Neutrophil (primary cell): ENCODE measurements at regions not wholly inside any gene's neighbourhood (a gene's known extent, or its start where the extent isn't known, plus 50 kb on each side); places are given as distances from the start of the nearest gene placed in this dataset.

Source experiments
- H3K27ac ChIP-seq: fragments of 200-600 bp; sonication (generic); 2 replicates; pipeline ENCODE4 v1.5.1; 2016; ENCODE audit warnings: mild to moderate bottlenecking, moderate library complexity
- H3K27me3 ChIP-seq: fragments of 200-600 bp; sonication (generic); 2 replicates; pipeline ENCODE4 v1.6.0; 2016; ENCODE audit warnings: mild to moderate bottlenecking
- H3K36me3 ChIP-seq: fragments of 200-600 bp; sonication (generic); 2 replicates; pipeline ENCODE4 v1.5.1; 2017
- H3K4me1 ChIP-seq, 2 experiments: fragments of 200-600 bp in 1 of 2; sonication (generic) in 1 of 2; 1 replicate in 1 of 2; 2 replicates in 1 of 2; pipeline versions ENCODE4 v1.5.1 to v1.6.1; 2013 to 2016; ENCODE audit warnings: low read depth in 1 of 2, low read length in 1 of 2, mild to moderate bottlenecking in 1 of 2, moderate library complexity in 1 of 2; ENCODE audit not compliant: control insufficient read depth in 1 of 2, insufficient read depth in 1 of 2
- H3K4me3 ChIP-seq, 2 experiments: fragments of 200-600 bp in 1 of 2; sonication (generic) in 1 of 2; 1 replicate in 1 of 2; 2 replicates in 1 of 2; pipeline ENCODE4 v1.5.1; 2013 to 2016; ENCODE audit warnings: low read depth in 1 of 2, low read length in 1 of 2, mild to moderate bottlenecking in 1 of 2, moderate library complexity in 1 of 2
- H3K9me3 ChIP-seq: fragments of 200-600 bp; sonication (generic); 2 replicates; pipeline ENCODE4 v1.5.1; 2016
- TF ChIP-seq, protein P1 (sequence below): fragments of 200-600 bp; sonication (generic); IDR thresholded peaks from 2 replicates; pipeline ENCODE4 v1.5.1; 2016; ENCODE audit warnings: antibody characterized with exemption

DNA sequence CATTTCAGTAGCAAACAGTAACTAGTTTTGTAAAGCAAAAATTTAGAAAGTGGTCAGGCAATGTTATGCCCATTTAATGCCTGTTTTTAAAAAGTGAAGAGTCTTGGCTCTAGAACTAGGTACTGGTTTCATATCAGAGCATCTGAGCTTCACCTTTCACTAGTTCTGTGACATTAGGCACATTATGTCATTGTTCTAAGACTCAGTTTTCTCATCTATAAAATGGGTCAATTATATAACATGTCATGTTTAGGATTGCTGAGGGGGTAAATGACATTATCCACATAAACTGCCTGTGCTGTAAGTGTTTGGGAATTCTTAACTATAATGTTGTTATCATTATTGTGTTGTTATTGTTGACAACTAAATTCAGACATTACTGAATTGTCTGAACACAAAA, 235.6 kb upstream of the ZC3H12C start:
- Histone ChIP-seq H3K27me3 (no peaks in the 10 kb centered on the region), H3K4me3 (no peak overlapping the region)

DNA sequence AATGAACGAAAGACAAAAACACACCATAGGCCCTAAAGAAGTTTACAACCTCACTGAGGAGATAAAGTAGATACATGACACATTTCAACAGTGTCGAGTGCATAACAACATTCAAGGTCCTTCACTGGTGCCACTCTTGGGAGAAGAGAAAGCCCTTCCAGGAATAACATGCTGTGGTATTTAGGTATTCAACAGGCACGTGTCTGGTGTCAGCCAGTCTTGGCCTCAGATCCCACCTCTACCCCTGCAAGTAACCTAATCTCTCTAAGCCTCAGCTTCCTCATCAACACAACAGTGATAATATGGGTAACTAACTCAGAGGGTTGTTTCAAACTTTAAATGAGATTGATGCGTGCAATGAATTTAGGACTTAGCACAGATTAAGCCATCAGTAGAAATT, 235.0 kb upstream of the ZC3H12C start:
- Histone ChIP-seq H3K9me3 (no peaks in the 10 kb centered on the region), H3K4me1 (no peaks in the 10 kb centered on the region), H3K27me3 (no peaks in the 10 kb centered on the region), H3K27ac (no peak overlapping the region), H3K36me3 (no peaks in the 10 kb centered on the region), H3K4me3 (no peak overlapping the region)
- TF ChIP-seq, protein P1, sequence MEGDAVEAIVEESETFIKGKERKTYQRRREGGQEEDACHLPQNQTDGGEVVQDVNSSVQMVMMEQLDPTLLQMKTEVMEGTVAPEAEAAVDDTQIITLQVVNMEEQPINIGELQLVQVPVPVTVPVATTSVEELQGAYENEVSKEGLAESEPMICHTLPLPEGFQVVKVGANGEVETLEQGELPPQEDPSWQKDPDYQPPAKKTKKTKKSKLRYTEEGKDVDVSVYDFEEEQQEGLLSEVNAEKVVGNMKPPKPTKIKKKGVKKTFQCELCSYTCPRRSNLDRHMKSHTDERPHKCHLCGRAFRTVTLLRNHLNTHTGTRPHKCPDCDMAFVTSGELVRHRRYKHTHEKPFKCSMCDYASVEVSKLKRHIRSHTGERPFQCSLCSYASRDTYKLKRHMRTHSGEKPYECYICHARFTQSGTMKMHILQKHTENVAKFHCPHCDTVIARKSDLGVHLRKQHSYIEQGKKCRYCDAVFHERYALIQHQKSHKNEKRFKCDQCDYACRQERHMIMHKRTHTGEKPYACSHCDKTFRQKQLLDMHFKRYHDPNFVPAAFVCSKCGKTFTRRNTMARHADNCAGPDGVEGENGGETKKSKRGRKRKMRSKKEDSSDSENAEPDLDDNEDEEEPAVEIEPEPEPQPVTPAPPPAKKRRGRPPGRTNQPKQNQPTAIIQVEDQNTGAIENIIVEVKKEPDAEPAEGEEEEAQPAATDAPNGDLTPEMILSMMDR: no peak

More for the DNA sequence above, 235.6 kb upstream of the ZC3H12C start:
- H3K36me3 ChIP-seq: no peaks in the 10 kb centered on the region
- no peak overlapping the region for H3K27ac ChIP-seq
- TF ChIP-seq, protein P1: no peak
- no peaks in the 10 kb centered on the region for H3K4me1 ChIP-seq
- H3K9me3 ChIP-seq: no peaks in the 10 kb centered on the region

DNA sequence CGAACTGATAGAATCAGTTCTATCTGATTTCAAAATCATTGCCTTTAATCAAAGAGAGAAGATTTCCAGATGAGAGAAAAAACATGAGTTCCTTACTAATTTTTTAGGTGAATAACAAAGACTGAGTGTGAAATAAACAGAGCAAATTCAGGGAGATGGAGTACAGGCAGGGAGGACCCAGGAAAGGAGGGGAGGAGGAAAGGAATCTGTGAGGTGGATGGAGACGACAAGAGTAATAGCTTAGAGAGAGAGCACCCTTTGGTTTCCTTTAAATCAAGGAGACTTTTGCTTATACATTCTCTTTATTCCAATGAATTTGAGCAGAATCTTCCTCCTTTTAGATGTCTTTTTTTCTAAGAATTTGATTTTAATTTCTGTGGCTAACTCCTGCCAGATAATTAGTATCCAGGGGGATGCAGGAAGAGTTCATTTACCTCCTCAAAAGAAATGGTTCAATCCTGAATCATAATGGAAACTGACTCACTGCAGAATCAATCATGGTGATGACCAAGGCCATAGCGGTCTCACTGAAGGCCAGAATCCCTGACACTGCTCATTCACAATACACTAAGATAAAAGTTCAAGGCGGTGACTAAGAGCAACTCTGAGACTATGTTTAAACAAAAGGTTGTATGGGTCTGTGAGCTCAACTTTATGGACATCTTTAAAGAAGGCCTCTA, 234.0 kb upstream of the ZC3H12C start:
- no peak overlapping the region for H3K4me3 ChIP-seq
- H3K9me3 ChIP-seq: no peaks in the 10 kb centered on the region
- no peaks in the 10 kb centered on the region for H3K36me3 ChIP-seq
- no peaks in the 10 kb centered on the region for H3K4me1 ChIP-seq
- H3K27me3 ChIP-seq: no peaks in the 10 kb centered on the region
- no peak overlapping the region for H3K27ac ChIP-seq
- TF ChIP-seq, protein P1: no peak

DNA sequence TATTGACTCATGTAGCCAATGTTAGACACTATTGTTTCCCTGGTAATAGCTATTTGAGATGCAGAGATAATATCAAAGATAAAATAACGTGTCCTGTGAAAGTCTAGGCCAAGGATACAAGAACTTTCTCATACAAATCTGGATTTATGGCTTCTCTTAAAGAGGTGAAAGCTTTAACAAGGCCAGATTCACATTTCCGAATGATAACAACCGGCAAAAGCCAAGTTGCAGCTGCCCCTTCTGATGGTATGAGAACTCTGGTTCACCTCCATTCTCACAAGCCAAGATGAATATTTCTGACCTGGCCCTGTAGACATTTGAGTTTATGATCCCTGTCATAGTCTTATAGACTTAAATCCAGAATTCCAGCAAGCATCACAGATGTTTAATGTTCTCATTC, 230.4 kb upstream of the ZC3H12C start:
- Histone ChIP-seq H3K36me3 (no peaks in the 10 kb centered on the region), H3K27me3 (no peaks in the 10 kb centered on the region), H3K9me3 (no peaks in the 10 kb centered on the region), H3K27ac (no peak overlapping the region), H3K4me3 (no peak overlapping the region), H3K4me1 (no peaks in the 10 kb centered on the region)
- TF ChIP-seq, protein P1: no peak

DNA sequence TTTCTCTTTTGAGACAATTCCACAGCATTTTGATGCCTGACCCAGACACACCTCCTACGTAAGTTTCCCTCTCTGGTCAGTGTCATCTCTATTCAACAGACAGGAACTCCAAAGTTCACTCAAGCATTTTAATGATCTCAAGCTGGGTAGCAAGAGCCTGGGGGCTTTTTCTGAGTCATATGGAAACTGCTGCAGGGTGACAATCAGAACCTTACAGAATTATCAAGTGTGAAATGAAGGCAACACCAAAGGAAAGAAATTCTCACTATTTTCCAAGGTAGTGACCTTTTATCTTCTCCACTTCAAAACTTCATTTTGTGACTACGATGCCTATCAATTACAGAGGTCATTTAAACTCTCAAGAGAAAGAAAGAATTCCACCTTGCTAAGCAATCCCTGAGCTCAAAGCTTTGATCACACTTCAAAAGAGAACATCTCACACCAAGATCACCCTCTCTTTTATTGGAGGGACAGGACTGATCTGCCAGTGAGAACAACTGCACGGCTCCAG, 229.0 kb upstream of the ZC3H12C start:
- Histone ChIP-seq H3K36me3 (no peaks in the 10 kb centered on the region), H3K9me3 (no peaks in the 10 kb centered on the region), H3K4me1 (no peaks in the 10 kb centered on the region), H3K27ac (no peak overlapping the region), H3K27me3 (no peaks in the 10 kb centered on the region), H3K4me3 (no peak overlapping the region)
- TF ChIP-seq, protein P1: no peak
